T-helper 1 cell (primary cell): ENCODE measurements at regions not wholly inside any gene's neighbourhood (a gene's known extent, or its start where the extent isn't known, plus 50 kb on each side); places are given as distances from the start of the nearest gene placed in this dataset.
A peak's percentile ranks its signal among the peaks of the same experiment; 100 is the strongest.
"Not testable (repeated sequence)": the region's sequence is repeated elsewhere in the genome, so short reads cannot be mapped to it uniquely, and the experiment has no call there.

Experiments
- DNase-seq, 5 donors: peaks; one replicate each; pipeline ENCODE4 v3.0.0-alpha.2; 2012 to 2020

DNA sequence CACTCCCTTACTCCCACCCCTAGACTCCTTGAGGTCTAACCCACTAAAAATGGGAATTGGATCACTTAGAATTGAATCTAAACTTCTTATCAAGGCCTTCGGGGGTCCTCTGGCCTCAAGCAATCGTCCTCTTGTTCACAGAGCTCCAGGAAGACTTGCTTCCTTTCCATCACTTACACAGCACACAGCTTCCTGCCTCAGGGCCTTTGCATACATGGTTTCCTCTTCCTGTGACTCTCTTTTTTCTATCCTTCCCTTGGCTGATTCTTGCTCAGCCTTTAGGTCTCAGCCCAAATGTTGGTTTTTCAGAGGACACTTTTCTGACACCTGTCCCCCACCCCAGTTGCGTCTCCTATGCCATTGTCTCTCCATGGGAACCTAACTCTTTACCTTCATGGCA, 50.0 kb upstream of the ALDH1B1 start:
- no peak for DNase-seq

- DNase-seq, result no peak
Observed at GRCh38 chr9:38342096-38342495, 50.4 kb upstream of the ALDH1B1 start.

DNA sequence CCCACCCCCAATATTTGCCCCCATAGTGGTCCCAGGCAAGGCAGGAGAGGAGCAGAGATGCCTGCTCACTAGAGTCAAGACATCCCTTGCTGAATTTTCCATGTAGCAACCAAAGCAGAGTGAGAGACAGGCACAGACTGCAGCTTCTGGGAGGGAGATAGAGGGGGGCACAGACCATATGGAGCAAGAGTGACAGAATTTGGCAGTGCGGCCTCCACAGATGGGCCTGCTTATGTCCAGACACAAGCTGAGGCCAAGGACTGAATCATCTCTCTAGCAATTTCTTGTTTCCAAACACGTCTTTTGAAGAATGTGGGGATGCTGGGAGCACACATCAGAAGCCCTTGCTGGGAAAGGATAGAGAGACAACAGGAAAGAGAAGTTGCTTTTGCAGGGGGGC, 53.0 kb upstream of the ALDH1B1 start:
- DNase-seq, result no peak

GRCh38 chr9:38339087-38339486, 53.4 kb upstream of the ALDH1B1 start:
- DNase-seq, result peak in 1 of 5 donors; percentile 21

- DNase-seq, result no peak
Observed at GRCh38 chr9:38338342-38339018, 54.0 kb upstream of the ALDH1B1 start.

- DNase-seq, result no peak
Observed at GRCh38 chr9:38337706-38338264, 54.7 kb upstream of the ALDH1B1 start.

- no peak for DNase-seq
Observed at GRCh38 chr9:38337181-38337580, 55.3 kb upstream of the ALDH1B1 start.

DNA sequence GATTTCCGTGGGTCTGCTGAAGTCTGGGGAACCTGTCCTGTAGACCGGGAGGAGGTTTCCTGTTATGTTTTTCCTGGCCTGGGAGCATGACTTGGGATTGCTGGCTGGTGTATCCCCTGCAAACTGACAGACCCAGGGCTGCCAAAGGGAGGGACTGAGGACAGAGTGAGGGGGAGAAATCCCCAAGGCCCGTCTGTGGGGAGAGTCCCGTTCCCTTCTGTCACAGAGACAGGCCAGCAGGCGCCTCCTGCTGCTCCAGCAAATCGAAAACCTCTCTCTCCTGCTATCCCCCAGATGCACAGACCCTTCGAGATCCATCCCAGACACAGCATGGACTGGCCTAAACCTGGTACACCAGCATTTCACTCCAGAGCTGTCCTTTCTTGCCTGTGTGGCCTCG, 56.2 kb upstream of the ALDH1B1 start:
- no peak for DNase-seq

DNA sequence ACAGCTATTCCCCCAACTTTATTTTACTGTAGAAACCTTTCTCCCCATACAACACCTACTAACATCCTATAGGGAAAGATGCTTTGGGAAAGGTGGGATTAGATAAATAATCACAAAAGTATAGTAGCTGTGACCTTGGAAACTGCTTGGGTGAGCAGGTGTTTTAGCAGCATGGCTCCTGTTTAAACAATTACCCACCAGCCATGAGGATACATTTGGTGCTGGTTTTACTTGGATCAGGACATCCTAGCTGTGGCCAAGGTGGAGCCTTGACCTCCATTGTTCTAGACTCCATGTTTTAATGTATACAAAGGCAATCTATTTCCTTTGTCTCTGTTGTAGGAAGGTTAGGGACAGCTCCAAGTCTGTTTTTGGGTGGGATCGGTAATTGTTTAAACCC, 56.8 kb upstream of the ALDH1B1 start:
- no peak for DNase-seq

- no peak for DNase-seq
Observed at GRCh38 chr9:38334234-38334633, 58.3 kb upstream of the ALDH1B1 start.

DNA sequence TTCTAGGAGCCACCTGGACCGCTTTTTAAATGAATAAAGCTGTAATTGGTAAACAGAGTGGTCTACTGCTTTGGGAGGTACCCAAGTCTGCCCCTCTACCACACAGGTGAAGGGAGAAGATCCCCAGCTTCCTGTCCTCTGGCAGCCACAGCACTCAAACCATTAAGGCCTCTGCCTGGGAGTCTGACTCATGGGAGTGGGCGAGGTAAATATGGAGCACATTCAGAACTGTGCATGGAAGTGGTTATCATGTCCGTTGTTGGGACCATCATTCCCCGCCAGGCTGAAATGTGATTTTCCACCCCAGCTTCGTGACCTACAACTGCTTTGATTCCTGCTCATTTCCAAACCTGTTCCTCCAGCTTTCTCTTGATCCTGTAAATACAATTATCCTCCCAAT, 59.5 kb upstream of the ALDH1B1 start:
- DNase-seq, result no peak

- DNase-seq, result no peak
Observed at GRCh38 chr9:38332625-38333024, 59.9 kb upstream of the ALDH1B1 start.

- no peak for DNase-seq
Observed at GRCh38 chr9:38331141-38331540, 61.4 kb upstream of the ALDH1B1 start.

DNA sequence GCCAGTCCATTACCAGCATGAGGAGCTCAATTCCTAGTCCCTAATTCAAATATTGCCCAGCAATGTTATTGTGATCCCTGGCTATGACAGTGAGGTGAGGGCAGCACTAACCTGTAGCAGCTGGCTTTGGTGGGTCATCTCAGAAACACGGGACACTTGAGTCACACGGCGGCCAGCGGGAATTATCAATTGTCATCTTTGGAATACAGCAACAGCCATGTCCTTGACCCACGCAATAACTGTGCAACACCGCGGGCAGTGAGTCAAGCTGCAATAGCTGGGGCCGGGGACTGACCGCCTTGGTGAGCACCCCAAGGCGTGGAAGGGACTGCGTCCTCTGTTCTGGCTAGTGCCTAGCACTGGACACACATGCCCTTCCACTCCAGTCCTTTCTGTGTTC, 62.5 kb upstream of the ALDH1B1 start:
- no peak for DNase-seq

DNA sequence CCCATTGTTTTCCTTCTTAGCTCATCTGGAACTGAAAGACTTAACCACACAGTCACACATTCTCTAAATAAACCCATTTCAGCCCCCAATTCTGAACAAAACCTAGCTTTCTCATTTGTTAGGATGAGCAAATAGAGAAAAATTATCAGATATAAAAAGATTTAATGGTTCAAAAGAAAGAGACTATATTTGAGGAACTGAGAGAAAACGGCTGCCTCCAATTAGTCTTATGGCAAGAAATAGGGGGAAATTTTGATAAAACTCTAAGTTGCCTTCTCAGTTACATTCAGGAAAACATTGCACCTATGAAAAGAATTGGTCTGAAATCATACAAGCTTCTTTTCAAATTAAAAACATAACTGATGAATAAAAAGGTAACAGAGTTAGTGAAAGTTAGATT, 63.7 kb upstream of the ALDH1B1 start:
- DNase-seq, result no peak

DNA sequence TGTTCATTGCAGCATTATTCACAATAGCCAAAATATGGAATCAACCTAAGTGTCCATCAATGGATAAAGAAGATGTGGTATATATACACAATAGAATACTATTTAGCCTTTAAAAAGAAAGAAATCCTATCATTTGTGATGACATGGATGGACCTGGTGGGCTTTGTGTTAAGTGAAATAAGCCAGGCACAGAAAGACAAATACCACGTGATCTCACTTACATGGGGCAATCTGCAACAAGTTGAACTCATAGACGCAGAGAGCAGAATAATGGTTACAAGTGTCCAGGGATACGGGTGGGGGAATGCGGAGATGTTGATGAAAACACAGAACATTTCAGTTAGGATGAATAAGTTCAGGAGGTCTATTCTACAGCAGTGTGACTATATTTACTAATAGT, 66.4 kb upstream of the ALDH1B1 start:
- DNase-seq, result no peak

- DNase-seq, result not testable (repeated sequence)
Observed at GRCh38 chr9:38324213-38324612, 68.3 kb upstream of the ALDH1B1 start.

GRCh38 chr9:38322937-38323336, 69.6 kb upstream of the ALDH1B1 start:
- no peak for DNase-seq

DNA sequence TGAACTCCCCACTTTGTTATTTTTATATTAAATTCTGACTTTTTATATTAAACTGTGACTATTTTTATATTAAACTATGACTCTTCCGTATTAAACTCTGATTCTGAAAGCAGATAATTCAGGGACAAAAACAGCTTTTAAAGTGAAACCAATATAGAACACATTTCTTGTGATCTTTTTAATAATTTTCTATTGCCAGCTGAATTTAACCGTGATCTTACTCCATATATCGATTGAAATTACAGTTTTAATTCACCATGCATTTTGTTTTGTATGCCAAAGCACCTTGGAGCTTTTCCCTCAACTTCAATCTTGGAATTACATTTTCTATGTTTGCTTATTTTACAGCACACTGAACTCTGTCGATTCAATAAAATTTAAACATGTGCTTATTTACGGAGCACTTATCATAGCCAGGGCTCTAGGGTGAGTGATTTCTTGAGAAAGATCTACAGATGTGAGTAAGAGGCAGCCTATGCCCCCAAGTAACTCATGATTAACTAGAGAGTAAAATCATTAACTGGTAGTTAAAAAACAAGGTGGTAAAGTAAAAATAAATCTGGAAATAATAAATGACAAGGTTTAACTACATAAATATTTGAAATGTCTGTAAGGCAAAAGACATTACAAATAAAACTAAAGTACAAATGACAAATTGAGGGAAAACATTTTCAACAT, 72.9 kb upstream of the ALDH1B1 start:
- no peak for DNase-seq

- DNase-seq, result peak in 1 of 5 donors; percentile 20
Observed at GRCh38 chr9:38318759-38319495, 73.6 kb upstream of the ALDH1B1 start.

DNA sequence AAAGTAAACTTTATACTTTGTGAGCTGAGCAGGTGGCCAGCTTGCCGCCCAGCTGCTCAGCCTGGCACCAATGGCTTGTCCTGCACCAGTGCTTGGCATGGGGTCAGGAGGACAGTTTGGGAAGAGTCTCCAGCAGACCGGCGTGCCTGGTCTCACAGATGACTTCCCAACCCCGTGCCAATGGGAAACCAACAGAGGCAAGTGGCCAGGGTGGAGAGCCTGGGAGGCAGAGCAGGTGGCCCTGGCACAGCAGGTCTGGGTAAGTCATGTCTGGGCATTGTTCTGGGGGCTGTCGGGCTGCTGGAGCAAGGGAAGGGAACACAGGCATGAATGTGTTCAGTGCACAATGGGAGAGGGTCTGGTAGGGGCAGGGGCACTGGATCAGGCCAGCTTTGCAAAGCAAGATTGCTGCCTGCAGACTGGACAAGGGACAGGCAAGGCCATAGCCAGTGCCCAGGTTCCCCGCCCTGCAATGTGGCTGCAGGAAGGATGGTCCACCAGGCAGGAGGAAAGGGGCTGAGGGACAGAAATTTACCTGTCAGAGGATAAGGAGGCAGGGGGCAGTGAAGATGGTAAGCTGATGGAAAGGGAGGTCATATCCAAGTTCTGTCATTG, 76.2 kb upstream of the ALDH1B1 start:
- DNase-seq, result no peak

- DNase-seq, result no peak
Observed at GRCh38 chr9:38315085-38315595, 77.4 kb upstream of the ALDH1B1 start.

DNA sequence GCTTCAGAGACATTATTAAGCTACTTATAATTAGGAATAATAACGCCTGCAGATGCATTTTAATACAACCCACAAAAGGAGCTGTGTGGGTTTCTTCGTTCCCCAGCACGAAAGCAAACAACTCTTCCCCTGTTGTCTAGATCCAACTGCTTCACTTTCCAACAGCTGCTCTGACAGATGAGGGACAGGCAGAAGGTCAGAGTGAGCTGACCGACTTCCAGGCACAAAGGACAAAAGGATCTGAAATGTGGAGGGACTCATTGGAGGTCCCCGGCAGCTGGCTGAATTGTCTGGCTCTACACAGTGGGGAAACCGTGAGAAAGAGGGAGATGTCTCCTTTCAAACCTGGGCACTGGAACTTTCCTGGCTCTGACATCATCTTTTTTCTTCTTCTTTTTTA, 79.1 kb upstream of the ALDH1B1 start:
- no peak for DNase-seq
